GM18868 (cell line): ENCODE measurements at regions not wholly inside any gene's neighbourhood (a gene's known extent, or its start where the extent isn't known, plus 50 kb on each side); places are given as distances from the start of the nearest gene placed in this dataset.

Experiments used
- ATAC-seq: cut with Tn5 transposase; IDR thresholded peaks from one replicate; pipeline ENCODE4 v1.9.1; 2021; ENCODE audit warnings: mild to moderate bottlenecking, moderate library complexity; ENCODE audit not compliant: unreplicated experiment

- no peak for ATAC-seq
These were observed 938.9 kb downstream of the CDH11 start for GRCh38 chr16:64182985-64183384.

DNA sequence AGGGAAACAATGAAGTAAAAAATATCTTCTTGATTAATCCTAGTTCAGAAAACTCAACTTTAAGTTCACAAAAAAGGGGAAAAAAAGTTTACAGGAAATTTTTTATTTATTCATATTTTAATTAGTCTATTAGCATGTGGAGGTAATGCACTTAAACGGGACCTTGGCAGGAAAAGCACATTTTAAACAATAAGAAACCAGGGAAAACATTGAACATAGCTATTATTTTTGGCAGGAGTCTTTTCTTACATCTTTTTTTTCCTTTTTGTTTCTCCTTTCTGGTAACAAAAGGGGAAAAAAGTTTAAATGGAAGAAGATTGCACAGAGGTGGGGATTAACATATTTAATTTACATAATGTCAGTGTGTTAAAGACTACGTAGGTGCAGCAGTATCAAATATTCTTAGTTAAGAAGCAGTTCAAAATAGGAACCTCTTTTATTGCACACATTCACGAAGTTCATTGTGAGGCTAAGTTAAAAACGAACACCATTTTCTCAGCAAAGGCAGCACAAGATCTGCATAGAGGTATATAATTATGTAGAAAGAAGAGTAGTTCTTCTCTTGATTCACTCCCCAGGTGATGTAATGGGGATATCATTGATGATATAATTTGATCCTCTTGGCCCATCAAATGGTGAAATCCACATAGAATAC lies 940.5 kb downstream of the CDH11 start:
- ATAC-seq, result no peak

DNA sequence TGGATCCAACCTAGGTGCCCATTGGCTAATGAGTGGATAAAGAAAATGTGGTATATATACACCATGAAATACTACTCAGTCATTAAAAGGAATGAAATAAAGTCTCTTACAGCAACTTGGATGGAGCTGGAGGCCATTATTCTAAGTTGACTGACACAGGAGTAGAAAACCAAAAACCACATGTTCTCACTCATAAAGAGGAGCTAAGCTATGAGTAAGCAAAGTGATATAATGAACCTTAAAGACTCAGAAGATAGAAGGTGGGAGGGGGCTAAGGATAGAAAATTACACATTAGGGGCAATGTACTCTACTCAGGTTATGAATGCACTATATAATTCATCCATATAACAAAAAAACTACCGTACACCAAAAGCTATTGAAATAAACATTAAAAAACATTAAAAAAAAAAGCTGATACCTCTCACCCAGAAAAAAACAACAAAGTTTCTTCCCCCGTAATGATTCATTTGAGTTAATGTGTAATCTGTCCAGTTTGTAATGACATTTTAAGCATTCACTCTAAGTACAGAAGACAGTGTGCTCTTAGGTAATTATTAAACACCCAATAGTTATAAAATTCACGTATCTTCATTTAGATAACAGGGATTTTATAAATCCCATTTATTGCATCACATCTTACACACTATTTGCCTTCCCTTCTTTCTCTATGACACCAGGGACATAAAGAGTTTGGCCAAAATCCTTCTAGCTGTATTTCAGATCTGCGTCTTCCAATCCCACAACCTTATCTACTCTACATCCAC lies 941.5 kb downstream of the CDH11 start:
- no peak for ATAC-seq

- ATAC-seq, result no peak
These were observed 947.5 kb downstream of the CDH11 start for GRCh38 chr16:64174327-64174726.

DNA sequence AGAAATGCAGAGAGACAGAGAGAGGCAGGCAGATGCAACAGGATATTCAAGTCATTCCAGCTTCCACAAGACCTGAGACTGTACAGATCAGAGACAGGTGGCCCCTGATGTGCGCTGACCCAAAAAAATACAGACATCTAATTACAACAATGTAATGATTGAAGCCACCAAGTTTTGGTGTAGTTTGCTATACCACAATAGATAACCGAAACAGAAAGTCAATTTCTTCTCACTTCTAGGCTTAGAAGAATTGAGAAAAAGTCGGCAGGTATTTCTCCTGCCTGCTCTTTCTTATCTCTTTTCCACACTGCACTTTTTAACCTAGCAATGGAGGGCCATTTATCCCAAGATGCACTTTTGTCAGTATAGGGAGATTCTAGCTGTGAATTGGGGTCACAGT lies 949.2 kb downstream of the CDH11 start:
- no peak for ATAC-seq

- no peak for ATAC-seq
These were observed 949.6 kb downstream of the CDH11 start for GRCh38 chr16:64172226-64172625.

DNA sequence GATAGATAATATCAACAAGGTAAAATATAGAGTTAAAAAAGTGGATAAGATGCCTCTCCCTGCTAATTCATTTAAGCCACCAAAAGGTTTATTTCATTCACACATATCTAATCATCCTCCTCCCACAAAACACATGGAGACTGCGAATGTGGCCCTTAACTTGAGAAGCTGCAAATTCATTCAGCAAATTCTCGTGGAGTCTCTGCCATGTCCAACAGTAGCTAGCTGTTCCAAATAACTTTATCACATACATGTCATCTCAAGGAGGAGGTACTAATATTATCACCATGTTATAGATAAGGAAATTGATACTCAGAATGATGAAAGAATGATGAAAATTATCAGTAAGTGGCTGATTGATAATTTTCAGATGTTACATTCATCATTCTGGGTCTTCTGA lies 950.2 kb downstream of the CDH11 start:
- no peak for ATAC-seq

GRCh38 chr16:64168371-64168770 lies 953.5 kb downstream of the CDH11 start:
- no peak for ATAC-seq

GRCh38 chr16:64167936-64168335 lies 953.9 kb downstream of the CDH11 start:
- no peak for ATAC-seq

DNA sequence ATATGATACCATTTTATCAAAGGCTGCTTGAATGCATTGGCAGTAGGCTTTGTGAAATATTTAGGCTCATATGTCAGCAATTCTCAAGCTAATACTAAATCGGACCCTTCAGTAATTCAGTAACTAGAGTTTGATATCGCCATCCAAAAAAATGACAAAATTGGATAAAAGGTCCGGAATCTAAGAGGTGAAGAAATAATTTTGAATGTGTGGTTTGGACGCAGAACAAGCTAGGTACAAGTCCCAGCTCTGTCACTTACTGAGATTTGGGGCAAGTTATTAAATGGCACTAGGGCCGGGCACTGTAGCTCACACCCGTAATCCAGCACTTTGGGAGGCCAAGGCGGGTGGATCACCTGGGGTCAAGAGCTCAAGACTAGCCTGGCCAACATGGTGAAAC lies 956.5 kb downstream of the CDH11 start:
- ATAC-seq, result no peak

DNA sequence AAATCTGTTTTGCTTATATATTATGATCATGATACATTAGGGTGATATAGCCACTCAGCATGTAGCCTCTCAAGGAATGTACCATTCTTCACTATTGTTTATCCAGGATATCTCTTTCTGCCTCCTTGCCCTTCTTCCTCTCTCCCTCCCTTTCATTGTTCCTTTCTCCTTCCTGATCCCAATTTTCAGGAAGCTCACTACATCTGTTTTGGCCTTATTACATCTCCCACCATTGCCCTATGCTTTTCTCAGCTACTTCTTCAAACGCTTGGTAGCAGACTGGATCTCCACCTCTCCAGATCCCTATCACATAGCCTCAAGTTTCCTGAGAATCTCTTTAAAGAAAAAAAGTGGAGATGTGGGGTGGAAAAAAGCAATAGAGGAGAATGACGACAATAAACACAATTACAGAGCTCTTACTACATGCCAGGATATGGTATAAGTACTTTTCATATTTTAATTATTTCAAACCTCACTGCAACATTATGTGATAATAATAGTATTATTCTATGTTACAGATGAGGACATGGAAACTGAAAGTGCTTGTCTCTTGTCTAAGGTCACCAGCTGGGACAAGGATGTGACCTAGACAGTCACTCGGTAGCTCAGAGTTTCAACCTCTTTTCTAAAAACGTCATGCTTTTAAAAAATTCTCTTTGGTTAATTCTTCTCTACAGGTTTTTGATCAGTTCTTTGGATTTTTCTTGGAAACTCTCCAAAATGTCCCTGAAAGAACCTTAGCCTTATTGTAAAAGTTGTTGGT lies 959.1 kb downstream of the CDH11 start:
- ATAC-seq, result no peak

- no peak for ATAC-seq
These were observed 961.9 kb downstream of the CDH11 start for GRCh38 chr16:64159976-64160375.

DNA sequence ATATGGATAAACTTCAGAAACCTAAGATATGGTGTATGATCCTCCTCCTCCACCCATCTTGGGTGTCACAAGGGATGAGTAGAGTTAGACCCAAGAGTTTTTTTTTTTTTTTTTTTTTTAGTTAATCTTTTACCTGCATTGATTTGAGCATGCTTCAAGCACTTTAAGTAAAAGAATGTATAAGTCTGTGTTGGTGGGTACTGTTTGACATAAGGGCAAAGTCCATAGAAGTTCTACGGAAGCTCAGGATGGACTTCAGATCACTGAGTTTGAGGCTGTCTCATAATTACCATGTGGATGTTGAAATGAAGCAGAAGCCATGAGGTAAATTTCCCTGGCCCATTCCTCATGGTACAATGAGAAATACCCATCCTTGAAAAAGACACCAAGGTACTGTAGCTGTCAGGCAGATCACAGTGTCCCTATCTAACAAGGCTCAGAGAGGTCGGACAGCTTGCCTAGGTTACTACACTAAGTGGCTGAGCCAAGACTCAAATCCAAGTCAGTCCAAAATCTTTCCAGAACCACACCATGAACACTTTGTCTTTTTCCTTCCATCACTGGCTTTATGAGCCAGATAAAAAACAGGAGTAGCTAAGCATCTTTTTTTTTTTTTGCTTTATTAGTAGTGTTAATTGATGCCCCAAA lies 962.8 kb downstream of the CDH11 start:
- ATAC-seq, result no peak

DNA sequence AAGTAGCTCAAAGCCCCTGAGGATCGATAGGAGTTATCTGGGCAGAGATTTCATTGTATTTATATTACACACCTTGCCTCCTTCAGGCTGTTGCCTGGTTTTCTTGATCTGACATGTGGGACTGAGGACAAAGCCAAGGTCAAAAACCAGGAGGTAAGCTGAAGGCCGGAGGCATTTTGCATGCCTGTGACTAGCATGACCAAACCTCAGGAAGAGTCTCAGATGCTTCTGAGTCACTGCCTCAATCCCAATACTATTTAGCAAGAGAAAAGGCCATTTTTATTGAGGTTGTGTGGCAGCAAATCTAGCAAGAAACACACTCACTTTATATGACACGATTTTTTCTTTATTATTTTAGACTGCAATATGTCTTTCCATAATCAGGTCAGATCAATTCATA lies 968.1 kb downstream of the CDH11 start:
- ATAC-seq, result no peak

DNA sequence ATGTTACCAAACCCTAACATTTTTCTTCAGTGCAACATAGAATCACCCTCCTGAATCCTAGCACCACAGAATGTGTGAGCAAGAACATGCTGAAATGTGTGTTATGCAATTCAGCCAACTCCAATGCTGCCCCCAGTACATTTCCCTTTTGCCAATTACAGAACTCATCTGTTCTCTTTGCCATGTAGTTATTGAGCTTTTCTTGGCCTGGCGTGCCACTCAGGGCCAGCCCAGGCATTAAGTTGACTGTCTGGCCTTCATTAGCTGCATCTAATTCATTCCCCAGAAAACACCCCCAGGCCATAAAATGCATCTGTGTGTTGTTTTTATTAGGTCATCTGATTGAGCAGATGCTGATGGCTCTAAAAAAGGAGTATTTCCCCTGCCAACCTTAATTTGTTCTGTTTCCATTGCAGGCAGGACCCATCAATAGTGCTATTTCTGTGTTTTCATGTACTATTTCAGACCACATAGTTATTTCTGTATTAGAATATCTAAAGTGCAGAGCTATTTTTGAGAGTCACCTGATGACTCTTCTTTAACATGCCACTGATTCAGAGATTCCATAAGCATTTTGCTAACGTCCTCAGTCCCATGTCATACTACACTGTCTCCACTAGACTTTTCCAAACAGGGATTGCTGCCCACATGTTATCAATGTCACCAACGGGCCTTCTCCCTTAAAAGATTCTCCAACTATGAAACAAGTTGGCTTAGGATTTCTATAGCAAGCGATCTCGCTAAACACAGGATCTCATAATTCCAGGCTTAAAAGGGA lies 969.7 kb downstream of the CDH11 start:
- ATAC-seq, result no peak

GRCh38 chr16:64150193-64150592 lies 971.7 kb downstream of the CDH11 start:
- ATAC-seq, result no peak

DNA sequence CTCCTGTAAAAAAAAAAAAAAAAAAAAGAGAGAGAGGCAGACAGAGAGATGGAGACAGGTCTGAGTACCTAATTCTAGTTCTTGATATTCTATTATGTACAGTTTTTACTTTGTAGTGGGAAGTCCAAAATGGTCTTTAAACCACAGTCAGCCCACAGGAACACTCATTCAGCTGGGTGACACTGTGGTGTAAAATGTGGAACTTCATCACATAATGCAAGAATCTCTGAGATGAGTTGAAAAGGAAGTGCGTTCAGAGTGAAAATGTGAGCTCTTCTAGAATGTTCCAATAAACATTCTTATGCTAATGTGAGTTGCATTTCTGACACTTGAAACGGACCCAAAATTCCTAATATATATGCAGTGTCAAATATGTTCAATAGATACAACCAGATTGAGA lies 972.1 kb downstream of the CDH11 start:
- no peak for ATAC-seq

DNA sequence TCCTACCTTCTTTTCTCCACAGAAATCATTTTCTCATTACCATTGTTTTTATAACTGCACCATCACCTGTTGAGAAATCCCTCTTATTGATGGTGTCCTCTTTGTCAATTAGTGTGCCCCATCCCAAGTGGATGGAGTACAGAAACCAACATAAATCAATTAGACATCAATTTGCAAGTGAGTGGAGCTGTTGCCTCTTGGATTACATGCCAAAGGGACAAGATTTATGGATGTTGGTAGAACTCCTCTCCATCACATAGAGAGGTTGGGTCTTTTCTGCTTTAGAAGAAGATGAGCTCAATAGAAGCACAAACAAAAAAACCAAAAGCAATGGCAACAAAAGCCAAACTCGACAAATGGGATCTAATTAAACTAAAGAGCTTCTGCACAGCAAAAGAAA lies 973.5 kb downstream of the CDH11 start:
- ATAC-seq, result no peak

DNA sequence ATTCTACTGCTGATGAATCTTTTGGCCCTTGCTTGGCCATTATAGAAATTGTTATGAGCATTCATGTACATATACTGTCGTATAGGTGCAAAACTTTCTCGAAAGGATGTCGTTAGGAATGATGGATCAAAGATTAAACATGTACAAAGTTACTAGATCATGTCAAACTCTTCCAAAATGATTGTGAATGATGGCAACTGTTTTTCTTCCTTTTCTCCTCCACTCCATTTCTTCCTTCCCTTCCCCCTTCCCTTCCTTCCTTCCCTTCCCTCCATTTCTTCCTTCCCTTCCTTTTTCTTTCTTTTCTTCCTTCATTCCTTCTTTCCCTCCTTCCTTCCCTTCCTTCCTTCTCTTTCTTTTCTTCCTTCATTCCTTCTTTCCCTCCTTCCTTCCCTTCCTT lies 973.9 kb downstream of the CDH11 start:
- no peak for ATAC-seq

DNA sequence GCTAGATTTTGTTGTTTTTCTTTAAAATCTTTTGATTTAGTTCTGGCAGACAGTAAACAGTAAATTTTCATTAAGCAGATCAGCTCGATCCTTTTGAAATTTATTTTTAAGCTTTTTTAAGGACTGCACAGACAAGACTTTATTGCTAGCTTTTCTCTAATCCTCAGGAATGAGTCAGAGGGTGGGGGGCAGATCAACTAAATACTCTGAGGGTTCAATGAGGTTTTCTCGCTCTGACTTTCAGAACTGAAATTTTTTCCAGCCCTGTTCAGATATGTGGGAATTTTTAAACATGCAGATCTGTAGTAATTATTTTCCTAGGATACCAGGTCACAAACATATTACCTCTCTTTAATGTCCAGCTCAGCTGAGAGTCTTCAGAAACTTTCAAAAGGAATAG lies 977.2 kb downstream of the CDH11 start:
- ATAC-seq, result no peak

- ATAC-seq, result no peak
These were observed 983.2 kb downstream of the CDH11 start for GRCh38 chr16:64138621-64139020.
